Cardiac fibroblast (primary cell): ENCODE measurements at regions not wholly inside any gene's neighbourhood (a gene's known extent, or its start where the extent isn't known, plus 50 kb on each side); places are given as distances from the start of the nearest gene placed in this dataset.

Experiments
- DNase-seq, 2 donors: peaks; one replicate each; pipeline versions ENCODE4 v3.0.0 to v3.0.0-alpha.2; 2010; ENCODE audit warnings: low read depth in 2 of 2
- H3K4me3 ChIP-seq, 2 donors: replicated peaks in 1 of 2; 1 replicate in 1 of 2; 2 replicates in 1 of 2; pipeline ENCODE4 v1.5.1; 2011; ENCODE audit warnings: low read depth in 2 of 2, low read length in 2 of 2, mild to moderate bottlenecking in 2 of 2, moderate library complexity in 1 of 2
- CTCF ChIP-seq: IDR thresholded peaks from one replicate; pipeline ENCODE4 v1.5.1; 2011; ENCODE audit warnings: low read depth, mild to moderate bottlenecking, low read length, inconsistent platforms

GRCh38 chr1:36594023-36594422 is 111.3 kb upstream of the CSF3R start:
- no peak for DNase-seq
- no peak for TF ChIP-seq CTCF
- H3K4me3 ChIP-seq, result no peak overlapping the region

GRCh38 chr1:36591278-36591677 is 108.6 kb upstream of the CSF3R start:
- DNase-seq, result no peak
- no peak overlapping the region for H3K4me3 ChIP-seq
- TF ChIP-seq CTCF, result no peak

- no peak overlapping the region for H3K4me3 ChIP-seq
- DNase-seq, result no peak
- TF ChIP-seq CTCF, result no peak
Observed at GRCh38 chr1:36590771-36591170, 108.1 kb upstream of the CSF3R start.

- TF ChIP-seq CTCF, result no peak
- DNase-seq, result no peak
- H3K4me3 ChIP-seq, result no peak overlapping the region
Observed at GRCh38 chr1:36590264-36590663, 107.6 kb upstream of the CSF3R start.

- TF ChIP-seq CTCF, result no peak
- no peak overlapping the region for H3K4me3 ChIP-seq
- DNase-seq, result no peak
Observed at GRCh38 chr1:36588972-36589371, 106.3 kb upstream of the CSF3R start.

GRCh38 chr1:36585569-36586548 is 103.1 kb upstream of the CSF3R start:
- DNase-seq, result no peak
- no peak for TF ChIP-seq CTCF
- no peak overlapping the region for H3K4me3 ChIP-seq
